HG03064 (cell line): ENCODE measurements at regions not wholly inside any gene's neighbourhood (a gene's known extent, or its start where the extent isn't known, plus 50 kb on each side); places are given as distances from the start of the nearest gene placed in this dataset.
"Not testable (repeated sequence)": the region's sequence is repeated elsewhere in the genome, so short reads cannot be mapped to it uniquely, and the experiment has no call there.

Source experiments
- ATAC-seq: cut with Tn5 transposase; IDR thresholded peaks from one replicate; pipeline ENCODE4 v1.9.1; 2021; ENCODE audit warnings: low read depth; ENCODE audit not compliant: unreplicated experiment

GRCh38 chr21:31417214-31417613, 73.2 kb upstream of the TIAM1 start:
- not testable (repeated sequence) for ATAC-seq

- ATAC-seq, result no peak
These were observed 72.4 kb upstream of the TIAM1 start for GRCh38 chr21:31416465-31416864.

- ATAC-seq, result no peak
These were observed 70.4 kb upstream of the TIAM1 start for GRCh38 chr21:31414263-31415000.

- no peak for ATAC-seq
These were observed 69.6 kb upstream of the TIAM1 start for GRCh38 chr21:31413698-31414097.

GRCh38 chr21:31410499-31411131, 66.6 kb upstream of the TIAM1 start:
- ATAC-seq, result no peak

GRCh38 chr21:31409831-31410487, 65.9 kb upstream of the TIAM1 start:
- ATAC-seq, result no peak

GRCh38 chr21:31408301-31409088, 64.4 kb upstream of the TIAM1 start:
- no peak for ATAC-seq

GRCh38 chr21:31406510-31406909, 62.4 kb upstream of the TIAM1 start:
- ATAC-seq, result no peak

GRCh38 chr21:31405604-31406003, 61.5 kb upstream of the TIAM1 start:
- ATAC-seq, result no peak

- no peak for ATAC-seq
These were observed 59.7 kb upstream of the TIAM1 start for GRCh38 chr21:31403596-31404333.

- no peak for ATAC-seq
These were observed 55.5 kb upstream of the TIAM1 start for GRCh38 chr21:31399591-31399990.

- no peak for ATAC-seq
These were observed 54.5 kb upstream of the TIAM1 start for GRCh38 chr21:31398574-31398973.

- no peak for ATAC-seq
These were observed 53.9 kb upstream of the TIAM1 start for GRCh38 chr21:31397939-31398338.

GRCh38 chr21:31397515-31397926, 53.5 kb upstream of the TIAM1 start:
- no peak for ATAC-seq

- ATAC-seq, result no peak
These were observed 53.0 kb upstream of the TIAM1 start for GRCh38 chr21:31397030-31397429.

- no peak for ATAC-seq
These were observed 52.3 kb upstream of the TIAM1 start for GRCh38 chr21:31396399-31396798.

- ATAC-seq, result no peak
These were observed 51.7 kb upstream of the TIAM1 start for GRCh38 chr21:31395791-31396190.

- no peak for ATAC-seq
These were observed 51.2 kb upstream of the TIAM1 start for GRCh38 chr21:31395268-31395667.

GRCh38 chr21:31394309-31394708, 50.2 kb upstream of the TIAM1 start:
- ATAC-seq, result no peak
